Large intestine (tissue), 3 donors: ENCODE measurements at regions not wholly inside any gene's neighbourhood (a gene's known extent, or its start where the extent isn't known, plus 50 kb on each side); places are given as distances from the start of the nearest gene placed in this dataset.

Experiments
- DNase-seq, 2 donors: peaks; one replicate each; pipeline versions ENCODE4 v3.0.0 to v3.0.0-alpha.2; 2013
- H3K27ac ChIP-seq: one replicate; pipeline ENCODE4 v1.5.1; 2013; ENCODE audit warnings: low read length
- H3K27me3 ChIP-seq: 2 replicates; pipeline ENCODE4 v1.6.1; 2013; ENCODE audit warnings: low read length; ENCODE audit not compliant: control insufficient read depth, insufficient read depth
- H3K36me3 ChIP-seq: 2 replicates; pipeline ENCODE4 v1.6.1; 2013; ENCODE audit warnings: low read length; ENCODE audit not compliant: control insufficient read depth, insufficient read depth
- H3K4me1 ChIP-seq: one replicate; pipeline ENCODE4 v1.6.1; 2013; ENCODE audit warnings: low read length; ENCODE audit not compliant: control insufficient read depth, insufficient read depth
- H3K4me3 ChIP-seq: one replicate; pipeline ENCODE4 v1.5.1; 2013; ENCODE audit warnings: low read length
- H3K9me3 ChIP-seq: one replicate; pipeline ENCODE4 v1.6.1; 2013; ENCODE audit warnings: mild to moderate bottlenecking, low read depth, low read length, moderate library complexity; ENCODE audit not compliant: control insufficient read depth
- WGBS: methylation state at CpG from one replicate; pipeline ENCODE4 v1.1.5; 2013; ENCODE audit warnings: low lambda C conversion rate; ENCODE audit not compliant: insufficient coverage; 5-methylcytosine and 5-hydroxymethylcytosine counted together

DNA sequence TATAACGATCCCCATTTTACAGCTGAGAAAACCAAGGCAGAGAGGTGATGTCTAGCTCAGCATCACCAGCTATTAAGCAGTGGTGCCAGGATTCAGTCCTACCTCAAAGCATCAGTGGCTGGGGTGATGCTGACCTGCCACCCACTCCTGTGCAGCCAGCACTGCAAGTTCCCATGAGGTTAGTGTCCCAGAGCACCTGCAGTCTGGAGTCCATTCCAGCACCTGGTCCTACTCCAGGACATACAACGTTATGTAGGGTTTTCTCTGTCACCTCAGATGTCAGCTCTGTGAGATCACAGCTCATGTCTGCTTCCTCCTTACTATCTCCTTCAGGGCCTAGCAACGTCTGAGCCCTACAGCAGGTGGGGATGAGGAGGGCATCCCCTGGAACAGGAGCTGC is 328.0 kb upstream of the HS6ST1 start:
- Histone ChIP-seq H3K4me3 (no peak overlapping the region), H3K4me1 (no peaks in the 10 kb centered on the region), H3K27me3 (no peaks in the 10 kb centered on the region), H3K9me3 (no peaks in the 10 kb centered on the region), H3K27ac (no peak overlapping the region), H3K36me3 (no peaks in the 10 kb centered on the region)
- no CpG with 5 or more reads among the region's 3 CpGs for WGBS
- no peak for DNase-seq

DNA sequence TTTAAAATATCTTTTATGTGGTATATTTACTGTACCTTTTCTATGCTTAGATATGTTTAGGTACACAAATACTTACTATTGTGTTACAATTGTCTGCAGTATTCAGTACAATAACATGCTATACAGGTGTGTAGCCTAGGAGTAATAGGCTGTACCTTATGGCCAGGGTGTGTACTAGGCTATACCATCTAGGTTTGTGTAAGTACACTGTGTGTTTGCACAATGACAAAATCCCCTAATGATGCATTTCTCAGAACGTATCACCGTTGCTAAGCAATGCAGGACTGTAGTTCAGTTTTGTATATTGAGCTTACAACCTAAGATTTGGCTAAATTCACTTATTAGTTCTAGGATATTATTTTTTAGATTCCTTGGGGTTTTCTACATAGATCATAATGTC is 332.3 kb upstream of the HS6ST1 start:
- WGBS: no CpG with 5 or more reads among the region's 2 CpGs
- DNase-seq: no peak
- no peak overlapping the region for H3K4me3 ChIP-seq
- no peak overlapping the region for H3K27ac ChIP-seq
- H3K27me3 ChIP-seq: no peaks in the 10 kb centered on the region
- H3K4me1 ChIP-seq: no peaks in the 10 kb centered on the region
- no peaks in the 10 kb centered on the region for H3K36me3 ChIP-seq
- no peaks in the 10 kb centered on the region for H3K9me3 ChIP-seq

DNA sequence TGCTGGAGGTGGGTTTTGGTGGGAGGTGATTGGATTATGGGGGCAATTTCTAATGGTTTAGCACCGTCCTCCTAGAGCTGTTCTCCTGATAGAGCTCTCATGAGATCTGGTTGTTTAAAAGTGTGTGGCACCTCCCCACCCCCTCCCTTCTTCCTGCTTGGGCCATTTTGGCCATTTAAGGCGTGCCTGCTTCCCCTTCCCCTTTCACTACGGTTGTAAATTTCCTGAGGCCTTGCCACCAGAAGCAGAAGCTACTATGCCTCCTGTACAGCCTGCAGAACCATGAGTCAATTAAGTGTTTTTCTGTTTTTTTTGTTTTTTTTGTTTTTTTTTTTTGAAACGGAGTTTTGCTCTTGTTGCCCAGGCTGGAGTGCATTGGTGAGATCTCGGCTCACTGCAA is 335.7 kb upstream of the HS6ST1 start:
- H3K36me3 ChIP-seq: no peaks in the 10 kb centered on the region
- WGBS: 71% methylated on average over 2 of the region's 5 CpGs
- no peak overlapping the region for H3K27ac ChIP-seq
- H3K27me3 ChIP-seq: no peaks in the 10 kb centered on the region
- no peak overlapping the region for H3K4me3 ChIP-seq
- no peaks in the 10 kb centered on the region for H3K9me3 ChIP-seq
- no peak for DNase-seq
- H3K4me1 ChIP-seq: no peaks in the 10 kb centered on the region

DNA sequence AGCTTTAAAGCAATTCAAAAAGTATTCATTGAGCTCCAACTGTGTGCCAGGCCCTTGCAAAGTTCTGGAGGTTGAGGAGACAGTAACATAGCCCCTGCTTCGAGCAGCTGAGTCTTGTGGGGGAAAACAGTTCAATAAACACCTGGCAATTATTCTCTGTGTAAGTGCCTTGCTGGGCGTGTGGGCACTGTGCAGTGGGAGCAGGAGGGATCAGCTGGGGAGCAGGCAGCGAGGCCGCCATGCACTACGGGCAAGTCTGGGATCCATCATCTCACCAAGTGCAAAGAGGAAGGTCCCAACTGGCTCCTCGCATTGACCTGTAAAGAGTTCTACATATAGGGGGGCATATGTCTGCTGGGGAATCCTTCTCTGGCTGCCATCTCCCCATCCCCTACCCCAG is 342.2 kb upstream of the HS6ST1 start:
- no CpG with 5 or more reads among the region's 6 CpGs for WGBS
- Histone ChIP-seq H3K27me3 (peaks cover 7% of the 10 kb centered on the region), H3K9me3 (no peaks in the 10 kb centered on the region), H3K4me3 (no peak overlapping the region), H3K27ac (no peak overlapping the region), H3K36me3 (no peaks in the 10 kb centered on the region), H3K4me1 (no peaks in the 10 kb centered on the region)
- no peak for DNase-seq

DNA sequence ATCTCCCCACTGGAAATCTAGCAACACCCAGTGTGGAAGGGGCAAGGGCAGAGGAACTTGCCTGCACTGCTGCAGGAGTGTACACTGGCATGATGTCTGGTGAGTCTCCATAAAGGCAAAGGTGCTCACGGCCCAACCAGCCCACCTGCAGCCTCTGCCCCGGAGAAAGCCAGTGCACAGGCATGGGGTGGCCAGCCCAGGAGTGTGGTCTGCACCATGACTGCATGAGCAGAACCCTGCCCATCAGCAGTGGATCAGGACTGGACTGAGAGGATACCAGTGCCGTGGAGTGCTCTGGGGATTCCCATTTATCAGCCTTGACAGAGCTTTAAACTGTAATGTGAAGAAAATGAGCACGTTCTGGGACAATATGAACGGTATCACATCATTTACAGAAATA is 342.6 kb upstream of the HS6ST1 start:
- no peak overlapping the region for H3K4me3 ChIP-seq
- H3K36me3 ChIP-seq: no peaks in the 10 kb centered on the region
- no CpG with 5 or more reads among the region's 5 CpGs for WGBS
- H3K9me3 ChIP-seq: no peaks in the 10 kb centered on the region
- no peak overlapping the region for H3K27ac ChIP-seq
- no peak for DNase-seq
- H3K4me1 ChIP-seq: no peaks in the 10 kb centered on the region
- H3K27me3 ChIP-seq: peaks cover 7% of the 10 kb centered on the region

DNA sequence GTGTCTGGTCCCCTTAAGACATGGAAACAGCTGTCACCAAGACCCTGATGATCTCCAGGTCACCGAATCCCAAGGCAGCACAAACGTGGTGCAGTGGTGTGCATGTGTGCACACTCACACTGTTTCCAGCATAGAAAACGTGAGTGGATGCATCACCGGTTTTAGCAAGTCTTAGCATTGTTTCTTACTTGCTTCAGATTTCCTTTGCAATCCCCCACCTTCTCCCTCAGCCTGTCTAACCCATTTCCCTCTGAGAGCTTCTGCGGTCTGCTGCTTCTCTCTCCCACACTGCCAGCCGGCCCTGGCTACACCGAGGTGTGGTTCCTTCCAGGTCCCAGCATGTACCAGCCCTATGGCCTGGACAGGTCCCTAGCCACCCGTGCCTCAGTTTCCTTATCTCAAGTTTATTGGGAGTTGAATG is 343.4 kb upstream of the HS6ST1 start:
- Histone ChIP-seq H3K27me3 (peaks cover 7% of the 10 kb centered on the region), H3K9me3 (no peaks in the 10 kb centered on the region), H3K4me1 (no peaks in the 10 kb centered on the region), H3K36me3 (no peaks in the 10 kb centered on the region), H3K27ac (no peak overlapping the region), H3K4me3 (no peak overlapping the region)
- DNase-seq: no peak
- WGBS: no CpG with 5 or more reads among the region's 8 CpGs

DNA sequence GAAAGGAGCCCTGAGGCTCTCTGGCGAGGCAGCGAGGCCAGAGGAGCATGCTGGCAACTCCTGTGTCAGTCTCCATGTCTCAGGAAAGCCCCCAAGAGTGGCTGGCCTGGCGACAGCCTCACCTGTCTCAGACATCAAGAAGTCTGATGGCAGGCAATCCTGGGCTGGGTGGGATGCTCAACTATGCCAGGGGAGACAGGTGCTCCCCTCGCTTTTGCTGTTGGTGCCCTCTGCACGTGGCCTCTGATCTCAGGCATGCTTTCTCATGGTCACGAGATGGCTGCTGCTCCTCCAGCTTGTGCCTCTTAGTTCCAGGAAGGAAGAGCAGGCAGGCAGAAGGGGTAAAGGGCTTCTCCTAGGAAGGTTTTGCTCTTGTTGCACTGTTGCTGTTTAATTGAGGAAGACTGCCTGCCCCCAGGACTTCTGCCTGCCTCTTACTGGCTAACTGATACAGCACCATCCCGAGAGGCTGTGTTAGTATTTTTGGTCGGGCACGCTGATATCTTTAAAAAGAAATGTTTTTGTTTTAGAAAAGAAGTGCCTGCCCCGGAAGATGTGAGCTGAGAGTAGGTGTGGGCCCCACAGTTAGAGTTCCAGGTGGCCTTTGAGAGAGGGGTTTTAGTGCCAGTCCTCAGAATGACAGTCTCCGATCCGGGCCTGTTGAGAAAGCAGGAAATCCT is 344.8 kb upstream of the HS6ST1 start:
- no peaks in the 10 kb centered on the region for H3K36me3 ChIP-seq
- no peak overlapping the region for H3K4me3 ChIP-seq
- no CpG with 5 or more reads among the region's 12 CpGs for WGBS
- peaks cover 7% of the 10 kb centered on the region for H3K27me3 ChIP-seq
- no peaks in the 10 kb centered on the region for H3K4me1 ChIP-seq
- no peak for DNase-seq
- no peak overlapping the region for H3K27ac ChIP-seq
- H3K9me3 ChIP-seq: no peaks in the 10 kb centered on the region

DNA sequence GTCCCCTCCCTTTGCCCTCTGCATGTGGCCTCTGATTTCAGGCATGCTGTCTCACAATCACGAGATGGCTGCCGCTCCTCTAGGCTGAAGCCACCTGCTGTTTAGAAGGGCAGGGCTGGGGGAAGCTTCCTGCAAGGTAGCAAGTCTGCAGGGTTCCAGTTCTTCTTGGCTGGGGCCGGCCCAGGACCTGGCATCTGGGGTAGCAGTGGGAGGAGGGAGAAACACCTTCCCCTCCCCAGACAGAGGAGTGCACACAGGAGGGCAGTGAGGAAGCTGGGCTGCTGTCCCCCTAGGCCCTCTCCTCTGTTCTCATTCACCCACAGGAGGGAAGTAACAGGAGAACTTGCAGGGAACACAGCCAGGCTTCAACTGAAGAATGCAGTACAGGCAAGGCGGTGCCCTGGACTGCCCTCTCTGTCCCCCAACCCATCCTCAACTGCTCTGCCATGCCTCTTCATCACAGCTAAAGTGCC is 345.9 kb upstream of the HS6ST1 start:
- DNase-seq: peak in 1 of 2 donors; percentile 44

DNA sequence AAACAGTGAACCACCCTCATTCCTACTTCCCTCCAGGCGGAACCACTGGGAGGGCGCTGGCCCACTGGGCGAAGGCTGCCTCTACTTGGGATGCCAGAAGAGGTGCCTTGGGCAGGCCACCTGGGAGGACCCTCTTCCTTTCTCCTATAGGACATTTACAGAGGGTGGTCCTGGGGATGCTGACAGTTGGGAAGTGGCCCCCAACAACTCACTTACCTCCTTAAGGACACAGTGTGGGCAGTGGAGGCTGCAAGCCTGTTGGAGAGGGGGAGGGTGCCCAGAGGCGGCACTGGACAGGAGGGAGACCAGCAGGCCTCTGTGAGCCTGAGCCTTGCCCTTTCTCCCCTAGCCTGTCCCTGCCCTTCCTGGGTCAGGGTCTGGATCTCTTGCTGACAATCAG is 346.4 kb upstream of the HS6ST1 start:
- DNase-seq: no peak
- Histone ChIP-seq H3K4me1 (no peaks in the 10 kb centered on the region), H3K9me3 (no peaks in the 10 kb centered on the region), H3K4me3 (no peak overlapping the region), H3K27ac (no peak overlapping the region), H3K36me3 (no peaks in the 10 kb centered on the region), H3K27me3 (peaks cover 10% of the 10 kb centered on the region)
- no CpG with 5 or more reads among the region's 4 CpGs for WGBS

More for the DNA sequence above, 345.9 kb upstream of the HS6ST1 start:
- Histone ChIP-seq H3K9me3 (no peaks in the 10 kb centered on the region), H3K27me3 (peaks cover 10% of the 10 kb centered on the region), H3K4me3 (no peak overlapping the region), H3K4me1 (no peaks in the 10 kb centered on the region), H3K27ac (no peak overlapping the region), H3K36me3 (no peaks in the 10 kb centered on the region)
- no CpG with 5 or more reads among the region's 4 CpGs for WGBS

DNA sequence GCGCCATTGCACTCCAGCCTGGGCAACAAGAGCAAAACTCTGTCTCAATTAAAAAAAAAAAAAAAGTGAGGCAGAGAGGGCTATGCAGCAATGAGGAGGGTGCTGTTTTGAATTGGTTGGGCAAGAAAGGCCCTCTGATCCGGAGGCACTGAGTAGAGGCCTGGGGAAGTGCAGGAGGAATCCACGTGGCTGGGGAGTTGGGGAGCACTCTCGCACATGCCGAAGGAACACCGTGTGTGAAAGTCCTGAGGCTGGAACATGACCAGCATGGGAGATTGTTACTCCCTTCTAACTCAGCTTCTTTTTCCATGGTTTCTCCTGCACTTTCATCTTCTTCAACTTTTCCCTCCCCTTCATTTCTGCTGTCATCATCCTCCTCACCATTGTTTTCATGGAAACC is 347.9 kb upstream of the HS6ST1 start:
- WGBS: no CpG with 5 or more reads among the region's 6 CpGs
- Histone ChIP-seq H3K9me3 (no peaks in the 10 kb centered on the region), H3K4me3 (no peak overlapping the region), H3K27me3 (peaks cover 3% of the 10 kb centered on the region), H3K36me3 (no peaks in the 10 kb centered on the region), H3K4me1 (no peaks in the 10 kb centered on the region), H3K27ac (no peak overlapping the region)
- no peak for DNase-seq

DNA sequence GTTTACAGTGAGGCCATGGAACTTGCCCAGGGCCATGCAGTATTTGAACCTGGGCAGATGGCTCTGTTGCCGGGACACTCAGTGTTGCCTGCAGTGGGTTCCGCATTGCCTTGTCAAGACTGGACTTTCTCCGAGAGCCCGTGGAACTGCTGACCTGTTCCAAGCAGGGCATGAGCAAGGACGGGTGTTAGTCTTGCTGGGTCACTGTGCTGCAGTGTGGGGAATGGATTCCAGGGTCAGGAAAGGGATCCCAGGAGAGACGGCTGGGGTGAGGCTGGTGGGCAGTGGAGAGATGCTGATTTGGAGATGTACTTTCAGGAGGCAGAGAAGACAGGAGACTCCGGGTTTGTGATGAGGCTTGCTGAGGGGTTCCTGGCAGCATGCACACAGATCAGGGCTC is 348.7 kb upstream of the HS6ST1 start:
- Histone ChIP-seq H3K27ac (no peak overlapping the region), H3K4me1 (no peaks in the 10 kb centered on the region), H3K36me3 (no peaks in the 10 kb centered on the region), H3K27me3 (peaks cover 3% of the 10 kb centered on the region), H3K4me3 (no peak overlapping the region), H3K9me3 (peaks cover 3% of the 10 kb centered on the region)
- whole genome bisulfite sequencing: no CpG with 5 or more reads among the region's 7 CpGs
- no peak for DNase-seq
